Kidney glomerular epithelial cell (primary cell): ENCODE measurements at regions not wholly inside any gene's neighbourhood (a gene's known extent, or its start where the extent isn't known, plus 50 kb on each side); places are given as distances from the start of the nearest gene placed in this dataset.

Source experiments
- DNase-seq: peaks from one replicate; lab custom pipeline; 2025; lab: John Stamatoyannopoulos, UW

DNA sequence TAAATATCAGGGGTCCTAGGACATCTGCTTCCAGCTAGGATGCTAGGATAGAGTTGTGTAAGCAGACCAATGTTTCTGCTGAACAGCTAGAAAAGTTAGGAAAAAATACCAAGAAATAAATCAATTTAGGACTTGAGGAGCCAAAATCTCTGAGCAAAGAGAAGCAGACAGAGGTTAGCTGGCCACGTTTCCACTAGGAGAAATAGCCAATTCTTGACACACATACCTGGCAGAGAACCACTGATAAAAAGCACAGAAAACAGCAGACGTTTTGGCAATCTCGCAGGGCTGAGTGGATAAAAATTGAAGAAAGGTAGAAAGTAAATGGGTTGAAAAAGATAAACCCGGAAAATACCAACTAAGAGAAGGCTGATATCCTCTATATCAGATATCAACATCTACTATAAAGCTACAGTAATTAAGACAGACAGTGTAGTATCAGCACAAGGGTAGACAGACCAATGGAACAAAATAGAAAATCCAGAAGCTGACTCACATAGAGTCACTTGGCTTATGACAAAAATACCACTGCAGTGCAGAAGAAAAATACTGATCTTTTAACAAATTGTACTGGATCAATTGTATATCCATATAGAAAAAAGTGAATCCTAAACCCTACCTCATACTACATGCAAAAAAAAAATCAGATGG is 306.1 kb upstream of the KLHL29 start:
- no peak for DNase-seq

DNA sequence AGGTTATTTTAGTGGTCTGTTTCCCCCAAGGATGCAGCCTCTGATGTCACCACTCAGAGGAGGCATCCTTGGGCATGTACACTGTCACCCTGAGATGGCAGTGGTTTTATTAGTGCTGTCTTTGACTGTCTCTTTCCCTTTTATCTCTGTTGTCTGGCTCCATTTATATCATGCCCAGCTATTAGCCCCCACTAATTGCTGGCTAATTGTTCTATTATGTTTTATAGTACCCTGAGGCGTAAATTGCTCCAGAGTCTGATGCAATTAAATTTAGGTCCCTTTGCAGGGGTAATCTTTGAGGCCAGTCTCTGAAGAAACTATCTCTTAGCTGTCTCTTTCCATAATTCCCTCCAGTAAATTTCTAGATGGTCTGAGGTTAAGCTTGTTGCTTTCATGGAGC is 301.0 kb upstream of the KLHL29 start:
- no peak for DNase-seq

DNA sequence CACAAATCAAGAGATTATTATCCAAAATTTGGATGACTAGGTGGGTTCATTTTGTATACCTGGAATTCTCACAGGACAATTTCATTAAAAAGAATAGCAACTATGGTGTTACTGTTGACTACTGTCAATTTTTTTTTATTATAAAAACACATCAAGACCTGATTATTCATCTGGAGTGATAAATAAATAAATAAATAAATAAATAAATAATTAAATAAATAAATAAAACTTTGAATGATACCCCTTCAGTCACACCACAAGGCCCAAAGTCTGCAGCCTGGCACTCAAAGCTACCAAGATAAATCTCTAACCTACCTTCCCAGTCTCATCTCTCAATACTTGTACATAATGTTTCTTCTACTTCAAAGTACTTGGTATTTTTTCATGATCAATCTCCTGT is 294.0 kb upstream of the KLHL29 start:
- DNase-seq = no peak

DNA sequence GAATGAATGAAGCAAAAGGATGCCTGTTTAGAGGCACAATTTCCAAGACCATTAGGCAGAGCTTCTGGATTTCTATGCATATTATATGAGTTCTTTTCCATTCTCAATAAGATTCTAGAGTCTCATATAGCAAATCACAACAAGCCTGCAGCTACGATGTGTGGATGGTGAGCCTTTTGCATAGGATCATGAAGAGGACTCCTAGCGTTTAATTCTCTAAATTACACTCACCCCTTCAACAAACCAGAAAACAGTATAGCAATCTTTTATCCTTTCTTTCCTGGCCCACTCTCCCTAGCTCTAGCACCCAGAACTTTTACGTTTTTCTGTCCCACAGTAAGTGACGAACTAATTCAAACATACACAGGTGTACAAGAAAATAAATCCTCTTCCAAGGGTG is 293.1 kb upstream of the KLHL29 start:
- no peak for DNase-seq

- DNase-seq = peak; percentile 18
These were observed 292.1 kb upstream of the KLHL29 start for GRCh38 chr2:23092831-23093230.

- no peak for DNase-seq
These were observed 291.5 kb upstream of the KLHL29 start for GRCh38 chr2:23093513-23093912.

GRCh38 chr2:23096906-23097602 is 287.9 kb upstream of the KLHL29 start:
- peak; percentile 7 for DNase-seq

DNA sequence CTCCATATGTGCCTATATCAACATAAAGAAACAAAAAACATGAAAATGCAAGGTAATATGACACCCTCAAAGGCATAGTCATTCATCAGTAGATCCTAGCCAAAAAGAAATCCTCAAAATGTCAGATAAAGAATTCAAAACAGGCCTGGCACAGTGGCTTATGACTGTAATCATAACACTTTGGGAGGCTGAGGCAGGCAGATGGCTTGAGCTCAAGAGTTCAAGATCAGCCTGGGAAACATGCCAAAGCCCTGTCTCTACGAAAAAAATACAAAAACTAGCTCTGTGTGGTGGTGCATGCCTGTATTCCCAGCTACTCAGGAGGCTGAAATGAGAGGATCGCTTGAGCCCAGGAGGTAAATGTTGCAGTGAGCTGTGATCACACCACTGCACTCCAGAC is 284.6 kb upstream of the KLHL29 start:
- DNase-seq = no peak

DNA sequence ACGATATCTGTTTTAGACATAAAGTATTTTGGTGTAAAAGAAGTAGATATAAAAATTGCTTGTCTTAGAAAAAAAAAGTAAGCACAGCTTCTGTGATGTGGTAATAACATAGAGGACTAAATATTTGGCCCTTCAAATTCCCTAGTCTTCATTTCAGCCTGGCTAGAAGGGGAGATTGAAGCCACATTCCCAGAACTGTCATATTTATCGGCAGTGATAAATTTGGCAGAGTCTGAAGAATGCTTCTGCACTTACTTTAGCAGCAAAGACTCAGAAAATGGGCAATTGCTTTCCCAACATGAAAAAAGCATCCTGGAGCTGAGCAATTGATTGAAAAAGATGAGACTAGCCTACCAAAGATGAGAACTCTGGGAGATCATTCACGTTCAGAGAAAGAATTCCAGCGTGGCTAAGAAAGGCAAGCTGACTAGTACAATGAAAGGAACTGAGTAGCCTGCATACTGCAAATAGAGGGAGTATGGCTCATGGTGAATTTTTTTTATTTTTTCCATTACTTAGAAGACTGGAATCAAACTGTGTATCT is 278.7 kb upstream of the KLHL29 start:
- no peak for DNase-seq

DNA sequence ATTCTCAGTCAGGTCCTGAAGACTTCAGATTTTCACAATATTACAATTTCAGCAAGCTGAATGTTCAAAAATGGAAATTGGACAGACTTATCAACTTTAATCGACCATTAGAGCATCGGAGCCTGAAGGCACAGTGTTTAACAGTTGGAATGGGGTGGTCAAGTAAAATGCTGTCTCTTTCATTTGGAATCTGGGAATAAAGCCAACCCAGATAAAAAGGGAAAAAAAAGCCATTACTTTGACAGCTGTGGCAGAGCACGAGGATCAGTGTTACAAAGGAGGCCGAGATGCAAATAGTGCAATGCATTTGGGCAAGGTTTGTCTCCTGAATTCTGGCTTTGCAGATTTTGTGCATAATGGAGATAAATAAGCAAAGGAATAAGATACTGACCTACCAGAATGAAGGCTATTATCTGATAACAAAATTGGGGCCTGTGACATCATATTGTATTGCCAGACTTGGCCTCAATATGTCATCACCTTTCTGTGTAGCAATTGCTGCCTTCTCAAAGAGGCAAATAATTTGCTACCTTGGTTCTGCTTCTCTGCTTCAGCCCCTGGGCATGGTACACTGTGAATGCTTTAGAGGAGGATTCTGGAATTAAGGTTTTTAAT is 277.5 kb upstream of the KLHL29 start:
- DNase-seq = no peak

DNA sequence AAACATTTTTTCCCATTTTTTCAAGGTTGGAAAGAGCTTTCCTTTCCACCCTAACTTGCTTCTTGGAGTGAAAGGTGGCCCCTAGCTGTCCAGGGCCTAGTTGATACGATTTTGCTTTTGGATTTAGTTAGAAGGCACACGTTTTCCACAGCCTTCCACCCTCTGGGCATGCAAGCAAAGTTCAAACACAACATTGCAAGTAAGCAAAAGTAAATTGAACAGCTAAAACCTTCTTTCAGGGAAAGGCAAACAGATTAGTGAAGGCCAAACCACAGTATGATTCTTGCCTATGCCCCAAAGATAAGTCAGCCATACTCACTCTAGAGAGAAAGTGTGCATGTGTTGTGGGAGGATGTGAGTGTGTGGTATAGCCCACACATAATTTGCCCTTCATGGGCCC is 273.7 kb upstream of the KLHL29 start:
- DNase-seq = no peak

- no peak for DNase-seq
These were observed 272.5 kb upstream of the KLHL29 start for GRCh38 chr2:23112517-23112916.

- DNase-seq = no peak
These were observed 270.7 kb upstream of the KLHL29 start for GRCh38 chr2:23114299-23114698.

- DNase-seq = no peak
These were observed 266.7 kb upstream of the KLHL29 start for GRCh38 chr2:23118313-23118712.

- no peak for DNase-seq
These were observed 266.1 kb upstream of the KLHL29 start for GRCh38 chr2:23118894-23119293.

GRCh38 chr2:23120161-23120560 is 264.8 kb upstream of the KLHL29 start:
- DNase-seq = no peak

DNA sequence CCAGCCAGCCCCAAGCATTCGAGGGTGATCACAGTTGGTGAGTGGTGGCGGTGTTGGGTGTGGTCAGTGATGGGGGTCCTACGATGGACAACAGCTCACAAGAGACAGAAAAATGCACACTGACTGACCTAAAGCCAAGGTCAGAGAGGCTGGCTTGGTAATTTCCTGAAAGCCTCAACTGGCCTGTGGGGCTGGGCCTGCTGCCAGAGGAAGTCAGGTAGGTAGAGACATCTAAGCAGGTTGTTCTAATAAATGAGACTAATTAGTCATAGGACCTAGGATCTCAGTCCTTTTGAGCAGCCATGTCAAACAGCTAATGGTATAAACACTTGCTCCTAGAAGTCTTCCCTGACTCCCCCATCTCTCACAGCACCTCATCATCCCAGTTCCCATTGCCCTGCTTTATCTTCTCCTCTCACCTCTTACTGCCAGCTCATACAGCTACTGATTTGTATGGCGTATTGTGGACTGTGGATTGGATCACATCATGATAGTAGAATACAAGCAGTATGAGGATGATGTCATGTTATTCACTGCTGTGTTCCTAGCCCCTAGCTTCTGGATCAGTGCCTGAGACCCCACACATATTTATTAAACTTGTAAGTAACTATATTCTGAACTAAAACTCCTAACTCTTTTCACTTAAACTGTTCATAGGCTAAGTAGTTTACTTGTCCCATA is 262.9 kb upstream of the KLHL29 start:
- DNase-seq = no peak

DNA sequence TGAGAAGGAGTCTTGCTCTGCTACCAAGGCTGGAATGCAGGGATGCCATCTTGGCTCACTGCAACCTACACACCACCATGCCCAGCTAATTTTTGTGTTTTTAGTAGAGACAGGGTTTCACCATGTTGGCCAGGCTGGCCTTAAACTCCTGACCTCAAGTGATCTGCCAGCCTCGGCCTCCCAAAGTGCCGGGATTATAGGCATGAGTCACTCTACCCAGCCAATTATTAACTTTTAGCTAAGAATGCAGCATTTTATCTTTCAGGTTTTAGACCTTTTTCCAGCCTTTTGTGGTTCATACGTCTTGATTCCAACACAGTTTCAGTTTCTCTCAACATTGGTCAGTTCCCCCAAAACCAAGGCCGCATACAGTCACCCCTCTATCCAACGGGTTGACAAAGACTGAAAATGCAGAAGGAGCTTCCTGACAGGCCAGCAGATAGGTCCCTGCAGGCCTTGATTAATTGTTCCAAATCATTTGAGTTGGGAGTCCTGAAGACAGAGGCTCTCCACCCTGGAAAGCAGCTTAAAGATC is 262.2 kb upstream of the KLHL29 start:
- DNase-seq = peak; percentile 28

DNA sequence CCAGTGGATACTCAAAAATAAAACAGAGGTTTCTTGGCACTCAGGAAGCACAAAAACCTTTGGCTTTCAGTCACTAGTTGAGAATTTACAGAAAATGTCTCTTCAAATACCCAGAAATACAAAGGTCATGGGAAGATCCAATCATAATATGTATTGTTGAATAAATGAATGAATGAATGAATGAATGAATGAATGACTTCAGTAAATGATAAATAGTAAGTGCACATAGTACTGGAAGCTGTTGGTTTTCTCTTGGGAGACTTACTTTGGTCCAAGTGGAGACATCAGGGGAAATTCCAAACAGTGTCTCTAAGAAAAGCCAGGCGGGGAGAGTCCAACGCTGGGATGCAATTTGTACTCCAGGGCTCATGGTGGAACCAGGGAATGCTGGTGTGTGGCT is 261.3 kb upstream of the KLHL29 start:
- DNase-seq = no peak

DNA sequence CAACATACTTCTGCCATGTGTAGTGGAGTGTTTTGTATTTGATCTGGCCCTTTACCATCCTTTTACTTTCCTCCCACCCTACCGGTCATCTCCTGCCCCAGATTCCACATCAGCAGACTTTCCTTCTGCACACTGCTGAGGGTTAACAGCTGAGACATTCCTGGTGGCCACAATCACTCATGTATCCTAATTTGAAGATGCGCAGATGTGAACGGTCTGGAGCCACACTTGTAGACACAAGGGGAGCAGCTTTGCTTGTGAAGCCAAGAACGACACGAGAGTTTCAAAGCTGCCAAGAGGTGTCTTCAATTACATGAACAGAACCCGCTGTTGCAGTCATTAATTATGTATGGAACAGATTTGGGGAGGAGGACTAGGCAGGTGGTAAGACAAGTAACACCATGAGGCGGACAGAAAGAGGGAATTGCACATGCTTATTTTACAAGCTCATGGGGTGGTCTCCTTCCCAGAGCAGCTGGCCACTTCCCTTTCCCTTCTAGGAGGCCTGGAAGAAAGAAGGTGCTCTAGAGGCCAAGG is 260.7 kb upstream of the KLHL29 start:
- DNase-seq = no peak

DNA sequence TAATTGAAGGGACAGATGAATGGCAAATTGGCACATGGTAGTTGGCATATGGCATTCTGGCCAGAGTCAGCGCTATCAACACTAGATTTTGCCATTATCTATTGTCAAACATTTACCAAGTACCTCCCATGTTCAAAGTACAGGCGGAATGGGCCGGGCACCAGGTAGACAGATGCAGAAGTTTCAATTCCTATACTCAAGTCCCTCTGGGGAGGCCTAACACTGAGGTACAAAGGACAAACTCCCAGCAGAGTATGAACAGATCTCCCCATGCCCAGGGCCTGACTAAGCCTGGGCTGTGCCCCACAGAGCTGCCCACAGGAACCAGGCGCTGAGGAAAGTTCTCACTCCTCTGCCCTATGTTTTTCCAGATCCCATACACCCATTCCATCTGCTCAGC is 257.5 kb upstream of the KLHL29 start:
- DNase-seq = no peak

DNA sequence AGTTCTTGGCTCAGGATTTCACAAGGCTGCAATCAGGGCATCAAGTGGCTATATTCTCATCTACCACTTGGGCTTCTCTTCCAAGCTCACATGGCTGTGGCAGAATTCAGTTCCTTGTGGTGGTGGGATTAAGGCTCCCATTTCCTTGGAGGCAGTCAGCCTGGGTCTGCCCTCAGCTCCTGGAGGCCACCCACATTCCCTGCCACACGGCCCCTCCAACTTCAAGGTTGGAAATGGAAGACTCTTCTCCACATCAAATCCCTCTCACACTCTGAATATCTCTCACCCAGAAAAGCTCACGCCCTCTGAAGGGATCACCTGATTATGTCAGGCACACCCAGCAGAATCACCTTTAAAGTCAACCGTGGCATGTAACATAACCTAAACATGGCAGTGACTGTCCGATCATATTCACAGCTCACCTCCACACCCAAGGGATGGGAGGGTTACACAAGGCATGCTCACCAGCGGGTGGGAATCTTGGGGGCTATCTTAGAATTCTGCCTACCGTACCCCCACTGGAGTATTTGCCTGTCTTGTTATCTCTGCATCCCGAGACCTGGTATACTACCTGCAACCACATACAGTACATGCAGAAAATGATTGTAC is 256.2 kb upstream of the KLHL29 start:
- DNase-seq = no peak
